Activated CD4-positive, alpha-beta T cell treated with anti-CD3 and anti-CD28 coated beads for 36 hours (primary cell): ENCODE measurements at regions not wholly inside any gene's neighbourhood (a gene's known extent, or its start where the extent isn't known, plus 50 kb on each side); places are given as distances from the start of the nearest gene placed in this dataset.

Experiments
- ATAC-seq: fragments of 200-7000 bp; cut with Tn5 transposase; one replicate; pipeline ENCODE4 v1.10.0; 2021; ENCODE audit warnings: mild to moderate bottlenecking, moderate library complexity
- CTCF ChIA-PET: fragments of 350-600 bp; sonication (Branson Sonifier 250); formaldehyde crosslinking; loops from one replicate; lab custom pipeline; 2021; ENCODE audit warnings: antibody characterized with exemption; lab: Charles Lee
- POLR2A ChIA-PET: fragments of 350-600 bp; sonication (Branson Sonifier 250); formaldehyde crosslinking; loops from one replicate; lab custom pipeline; 2021; ENCODE audit warnings: antibody characterized with exemption, inconsistent platforms; lab: Charles Lee
- DNase-seq: peaks from one replicate; pipeline ENCODE4 v3.0.0-alpha.2; 2020
- H3K27ac Mint-ChIP-seq: one replicate; pipeline ENCODE4 v1.8.0; 2021; ENCODE audit warnings: mixed read lengths
- H3K27me3 Mint-ChIP-seq: one replicate; pipeline ENCODE4 v1.8.0; 2021; ENCODE audit warnings: mixed read lengths
- H3K36me3 Mint-ChIP-seq: one replicate; pipeline ENCODE4 v1.8.0; 2021; ENCODE audit warnings: low read depth, mixed read lengths
- H3K4me1 Mint-ChIP-seq: one replicate; pipeline ENCODE4 v1.8.0; 2021; ENCODE audit warnings: mixed read lengths
- H3K4me3 Mint-ChIP-seq: one replicate; pipeline ENCODE4 v1.8.0; 2021; ENCODE audit warnings: mild to moderate bottlenecking, moderate library complexity, mixed read lengths
- H3K9me3 Mint-ChIP-seq: one replicate; pipeline ENCODE4 v1.8.0; 2021; ENCODE audit warnings: low read depth, mixed read lengths
- intact Hi-C, 2 experiments: fragments of 100-400 bp; cut with DNase I in 1 of 2; cut with micrococcal nuclease in 1 of 2; formaldehyde crosslinking; loops; one replicate each; pipeline versions ENCODE4 v1.14.2 to v1.15.1; 2022 to 2024; cut with DNase I, micrococcal nuclease

- Mint-ChIP-seq H3K36me3 (no peaks in the 10 kb centered on the region), H3K4me1 (no peaks in the 10 kb centered on the region), H3K4me3 (no peak overlapping the region), H3K27ac (no peak overlapping the region), H3K27me3 (no peaks in the 10 kb centered on the region), H3K9me3 (no peaks in the 10 kb centered on the region)
- intact Hi-C loops: no loop called here
- no peak for DNase-seq
- ChIA-PET POLR2A (no interaction called here), CTCF (no interaction called here)
- ATAC-seq: no peak
Observed at GRCh38 chr6:105821777-105822176, 264.4 kb upstream of the PRDM1 start.

- DNase-seq (no peak), ATAC-seq (no peak)
- no peak overlapping the region for H3K4me3 Mint-ChIP-seq
- no peak overlapping the region for H3K27ac Mint-ChIP-seq
- peaks cover 3% of the 10 kb centered on the region for H3K27me3 Mint-ChIP-seq
- CTCF ChIA-PET: no interaction called here
- intact Hi-C loops: no loop called here
- no peaks in the 10 kb centered on the region for H3K9me3 Mint-ChIP-seq
- POLR2A ChIA-PET: no interaction called here
- H3K36me3 Mint-ChIP-seq: no peaks in the 10 kb centered on the region
- no peaks in the 10 kb centered on the region for H3K4me1 Mint-ChIP-seq
Observed at GRCh38 chr6:105821027-105821426, 265.1 kb upstream of the PRDM1 start.

- no peak for DNase-seq
- Mint-ChIP-seq H3K4me3 (no peak overlapping the region), H3K4me1 (peaks cover 11% of the 10 kb centered on the region), H3K27ac (no peak overlapping the region), H3K9me3 (no peaks in the 10 kb centered on the region), H3K27me3 (peaks cover 3% of the 10 kb centered on the region), H3K36me3 (no peaks in the 10 kb centered on the region)
- ChIA-PET CTCF (interaction anchor here (0.5 to 0.7 kb wide), 2 partner anchors 10 to 519 kb away, joined by 3 read pairs; no protein-coding TSS in a partner anchor), POLR2A (no interaction called here)
- intact Hi-C loops: no loop called here
- ATAC-seq: no peak
Observed at GRCh38 chr6:105819745-105820144, 266.4 kb upstream of the PRDM1 start.

GRCh38 chr6:105818505-105818904 is 267.6 kb upstream of the PRDM1 start:
- Mint-ChIP-seq H3K9me3 (no peaks in the 10 kb centered on the region), H3K4me1 (peaks cover 12% of the 10 kb centered on the region), H3K4me3 (no peak overlapping the region), H3K36me3 (no peaks in the 10 kb centered on the region), H3K27ac (no peak overlapping the region), H3K27me3 (peaks cover 6% of the 10 kb centered on the region)
- no peak for ATAC-seq
- ChIA-PET POLR2A (no interaction called here), CTCF (no interaction called here)
- intact Hi-C loops: no loop called here
- DNase-seq: no peak

GRCh38 chr6:105817961-105818360 is 268.2 kb upstream of the PRDM1 start:
- no peak overlapping the region for H3K4me3 Mint-ChIP-seq
- no peak for ATAC-seq
- ChIA-PET CTCF (no interaction called here), POLR2A (no interaction called here)
- intact Hi-C loops: no loop called here
- no peaks in the 10 kb centered on the region for H3K36me3 Mint-ChIP-seq
- H3K27me3 Mint-ChIP-seq: peaks cover 6% of the 10 kb centered on the region
- H3K4me1 Mint-ChIP-seq: peaks cover 12% of the 10 kb centered on the region
- H3K27ac Mint-ChIP-seq: no peak overlapping the region
- DNase-seq: no peak
- no peaks in the 10 kb centered on the region for H3K9me3 Mint-ChIP-seq

- Mint-ChIP-seq H3K9me3 (no peaks in the 10 kb centered on the region), H3K27ac (no peak overlapping the region), H3K4me3 (no peak overlapping the region), H3K27me3 (peaks cover 7% of the 10 kb centered on the region), H3K4me1 (peaks cover 12% of the 10 kb centered on the region), H3K36me3 (no peaks in the 10 kb centered on the region)
- DNase-seq (no peak), ATAC-seq (no peak)
- ChIA-PET POLR2A (no interaction called here), CTCF (no interaction called here)
- intact Hi-C loops: no loop called here
Observed at GRCh38 chr6:105817370-105817769, 268.8 kb upstream of the PRDM1 start.

GRCh38 chr6:105816847-105817246 is 269.3 kb upstream of the PRDM1 start:
- no peak overlapping the region for H3K4me3 Mint-ChIP-seq
- ChIA-PET CTCF (no interaction called here), POLR2A (no interaction called here)
- H3K27ac Mint-ChIP-seq: no peak overlapping the region
- DNase-seq: no peak
- H3K27me3 Mint-ChIP-seq: peaks cover 9% of the 10 kb centered on the region
- intact Hi-C loops: no loop called here
- H3K36me3 Mint-ChIP-seq: no peaks in the 10 kb centered on the region
- no peak for ATAC-seq
- peaks cover 12% of the 10 kb centered on the region for H3K4me1 Mint-ChIP-seq
- no peaks in the 10 kb centered on the region for H3K9me3 Mint-ChIP-seq

- CTCF ChIA-PET: interaction anchor here (0.6 to 1.2 kb wide), 2 partner anchors 407 to 491 kb away, joined by 3 to 4 read pairs; no protein-coding TSS in a partner anchor
- DNase-seq: no peak
- POLR2A ChIA-PET: no interaction called here
- no peaks in the 10 kb centered on the region for H3K36me3 Mint-ChIP-seq
- peaks cover 12% of the 10 kb centered on the region for H3K4me1 Mint-ChIP-seq
- H3K4me3 Mint-ChIP-seq: no peak overlapping the region
- intact Hi-C loops: no loop called here
- no peak overlapping the region for H3K27ac Mint-ChIP-seq
- H3K27me3 Mint-ChIP-seq: peaks cover 9% of the 10 kb centered on the region
- no peaks in the 10 kb centered on the region for H3K9me3 Mint-ChIP-seq
- ATAC-seq: no peak
Observed at GRCh38 chr6:105815661-105816555, 270.2 kb upstream of the PRDM1 start.

- intact Hi-C loops: loop anchor here in 1 of 2 experiments (5.0 kb wide), 2 partner anchors 177 to 282 kb away; no protein-coding TSS in a partner anchor
- H3K36me3 Mint-ChIP-seq: no peaks in the 10 kb centered on the region
- peaks cover 9% of the 10 kb centered on the region for H3K27me3 Mint-ChIP-seq
- no peak overlapping the region for H3K27ac Mint-ChIP-seq
- H3K4me3 Mint-ChIP-seq: no peak overlapping the region
- ChIA-PET POLR2A (no interaction called here), CTCF (interaction anchor here (1.2 kb wide), 1 partner anchor 408 kb away, joined by 4 read pairs; no protein-coding TSS in a partner anchor)
- DNase-seq (no peak), ATAC-seq (no peak)
- H3K9me3 Mint-ChIP-seq: no peaks in the 10 kb centered on the region
- peaks cover 22% of the 10 kb centered on the region for H3K4me1 Mint-ChIP-seq
Observed at GRCh38 chr6:105814745-105815536, 271.2 kb upstream of the PRDM1 start.

- intact Hi-C loops: loop anchor here (1.0 to 5.0 kb wide), 3 partner anchors 89 to 286 kb away; no protein-coding TSS in a partner anchor
- Mint-ChIP-seq H3K4me1 (peaks cover 43% of the 10 kb centered on the region), H3K36me3 (no peaks in the 10 kb centered on the region), H3K27me3 (peaks cover 6% of the 10 kb centered on the region), H3K9me3 (no peaks in the 10 kb centered on the region), H3K4me3 (no peak overlapping the region), H3K27ac (no peak overlapping the region)
- ChIA-PET POLR2A (interaction anchor here (0.6 to 0.7 kb wide), 3 partner anchors 29 to 413 kb away, joined by 3 to 9 read pairs (median 4); no protein-coding TSS in a partner anchor), CTCF (interaction anchor here (1.2 kb wide), 1 partner anchor 89 kb away, joined by 3 read pairs; no protein-coding TSS in a partner anchor)
- no peak for ATAC-seq
- no peak for DNase-seq
Observed at GRCh38 chr6:105810922-105811482, 275.1 kb upstream of the PRDM1 start.
